ENCODE measurements at regions not wholly inside any gene's neighbourhood (a gene's known extent, or its start where the extent isn't known, plus 50 kb on each side); places are given as distances from the start of the nearest gene placed in this dataset.

- H3K27me3 ChIP-seq, result no peaks in the 10 kb centered on the region; the same call in 1 of the 2 replicates
- TF ChIP-seq CTCF (IDR thresholded peaks at IDR 0.05; ENCODE audit: low read depth, low read length), result no peak
- H3K36me3 ChIP-seq, result no peaks in the 10 kb centered on the region
- H3K9me3 ChIP-seq, result no peaks in the 10 kb centered on the region
- H3K4me3 ChIP-seq (ENCODE audit: low read depth, low read length), result no peak overlapping the region
- no peak for DNase-seq
- H3K4me1 ChIP-seq, result no peaks in the 10 kb centered on the region
These were observed 79.1 kb downstream of the ZNF365 start for GRCh38 chr10:62453274-62453673.

GRCh38 chr10:62454687-62455397 is 80.7 kb downstream of the ZNF365 start:
- TF ChIP-seq CTCF (IDR thresholded peaks at IDR 0.05; ENCODE audit: low read depth, low read length), result no peak
- Histone ChIP-seq H3K4me3 (ENCODE audit: low read depth, low read length) (no peak overlapping the region), H3K27me3 (no peaks in the 10 kb centered on the region), H3K4me1 (no peaks in the 10 kb centered on the region), H3K36me3 (no peaks in the 10 kb centered on the region), H3K9me3 (no peaks in the 10 kb centered on the region)
- DNase-seq, result no peak

- Histone ChIP-seq H3K9me3 (no peaks in the 10 kb centered on the region), H3K4me3 (ENCODE audit: low read depth, low read length) (no peak overlapping the region), H3K27me3 (no peaks in the 10 kb centered on the region), H3K36me3 (no peaks in the 10 kb centered on the region), H3K4me1 (no peaks in the 10 kb centered on the region)
- DNase-seq, result no peak
- no peak for TF ChIP-seq CTCF (IDR thresholded peaks at IDR 0.05; ENCODE audit: low read depth, low read length)
These were observed 82.5 kb downstream of the ZNF365 start for GRCh38 chr10:62456611-62457101.

GRCh38 chr10:62457196-62457595 is 83.0 kb downstream of the ZNF365 start:
- no peak for TF ChIP-seq CTCF (IDR thresholded peaks at IDR 0.05; ENCODE audit: low read depth, low read length)
- Histone ChIP-seq H3K36me3 (no peaks in the 10 kb centered on the region), H3K4me3 (ENCODE audit: low read depth, low read length) (no peak overlapping the region), H3K4me1 (no peaks in the 10 kb centered on the region), H3K9me3 (no peaks in the 10 kb centered on the region), H3K27me3 (no peaks in the 10 kb centered on the region)
- DNase-seq, result no peak

GRCh38 chr10:62457598-62457997 is 83.4 kb downstream of the ZNF365 start:
- no peak for TF ChIP-seq CTCF (IDR thresholded peaks at IDR 0.05; ENCODE audit: low read depth, low read length)
- no peaks in the 10 kb centered on the region for H3K9me3 ChIP-seq

GRCh38 chr10:62459072-62459471 is 84.9 kb downstream of the ZNF365 start:
- no peak for TF ChIP-seq CTCF (IDR thresholded peaks at IDR 0.05; ENCODE audit: low read depth, low read length)
- no peaks in the 10 kb centered on the region for H3K4me1 ChIP-seq
- DNase-seq, result no peak
- no peak overlapping the region for H3K4me3 ChIP-seq (ENCODE audit: low read depth, low read length)
- H3K27me3 ChIP-seq, result no peaks in the 10 kb centered on the region
- no peaks in the 10 kb centered on the region for H3K36me3 ChIP-seq
- H3K9me3 ChIP-seq, result no peaks in the 10 kb centered on the region

More at GRCh38 chr10:62457598-62457997, 83.4 kb downstream of the ZNF365 start:
- Histone ChIP-seq H3K36me3 (no peaks in the 10 kb centered on the region), H3K4me1 (no peaks in the 10 kb centered on the region), H3K27me3 (no peaks in the 10 kb centered on the region), H3K4me3 (ENCODE audit: low read depth, low read length) (no peak overlapping the region)
- no peak for DNase-seq

Measured in BE2C (cell line).